ENCODE measurements at regions not wholly inside any gene's neighbourhood (a gene's known extent, or its start where the extent isn't known, plus 50 kb on each side); places are given as distances from the start of the nearest gene placed in this dataset.

GRCh38 chr4:136457577-136457976 lies 1074.7 kb downstream of the PCDH18 start:
- TF ChIP-seq POLR2A (IDR thresholded peaks at IDR 0.05; ENCODE audit: low read length) (no peak), GATA1 (IDR thresholded peaks at IDR 0.05; ENCODE audit: low read depth, low read length) (no peak)
- DNase-seq: no peak

- no peak for DNase-seq
- no peak for TF ChIP-seq GATA1 (IDR thresholded peaks at IDR 0.05; ENCODE audit: low read depth, low read length)
- TF ChIP-seq POLR2A (IDR thresholded peaks at IDR 0.05; ENCODE audit: low read length): no peak
These were observed 1075.3 kb downstream of the PCDH18 start for GRCh38 chr4:136457004-136457403.

GRCh38 chr4:136443006-136443405 lies 1089.3 kb downstream of the PCDH18 start:
- DNase-seq: no peak
- TF ChIP-seq POLR2A (IDR thresholded peaks at IDR 0.05; ENCODE audit: low read length) (no peak), GATA1 (IDR thresholded peaks at IDR 0.05; ENCODE audit: low read depth, low read length) (no peak)

- no peak for TF ChIP-seq GATA1 (IDR thresholded peaks at IDR 0.05; ENCODE audit: low read depth, low read length)
- no peak for TF ChIP-seq POLR2A (IDR thresholded peaks at IDR 0.05; ENCODE audit: low read length)
- DNase-seq: no peak
These were observed 1089.8 kb downstream of the PCDH18 start for GRCh38 chr4:136442447-136442846.

- no peak for DNase-seq
- no peak for TF ChIP-seq POLR2A (IDR thresholded peaks at IDR 0.05; ENCODE audit: low read length)
- TF ChIP-seq GATA1 (IDR thresholded peaks at IDR 0.05; ENCODE audit: low read depth, low read length): no peak
These were observed 1090.5 kb downstream of the PCDH18 start for GRCh38 chr4:136441629-136442282.

- no peak for DNase-seq
- TF ChIP-seq GATA1 (IDR thresholded peaks at IDR 0.05; ENCODE audit: low read depth, low read length) (no peak), POLR2A (IDR thresholded peaks at IDR 0.05; ENCODE audit: low read length) (no peak)
These were observed 1093.6 kb downstream of the PCDH18 start for GRCh38 chr4:136438645-136439044.

- DNase-seq: no peak
- no peak for TF ChIP-seq GATA1 (IDR thresholded peaks at IDR 0.05; ENCODE audit: low read depth, low read length)
- TF ChIP-seq POLR2A (IDR thresholded peaks at IDR 0.05; ENCODE audit: low read length): no peak
These were observed 1108.2 kb downstream of the PCDH18 start for GRCh38 chr4:136424052-136424451.

- no peak for DNase-seq
- TF ChIP-seq POLR2A (IDR thresholded peaks at IDR 0.05; ENCODE audit: low read length) (no peak), GATA1 (IDR thresholded peaks at IDR 0.05; ENCODE audit: low read depth, low read length) (no peak)
These were observed 1117.3 kb downstream of the PCDH18 start for GRCh38 chr4:136414981-136415380.

- TF ChIP-seq POLR2A (IDR thresholded peaks at IDR 0.05; ENCODE audit: low read length): no peak
- TF ChIP-seq GATA1 (IDR thresholded peaks at IDR 0.05; ENCODE audit: low read depth, low read length): no peak
- no peak for DNase-seq
These were observed 1119.6 kb downstream of the PCDH18 start for GRCh38 chr4:136412708-136413107.

GRCh38 chr4:136400829-136401228 lies 1131.5 kb downstream of the PCDH18 start:
- TF ChIP-seq GATA1 (IDR thresholded peaks at IDR 0.05; ENCODE audit: low read depth, low read length) (no peak), POLR2A (IDR thresholded peaks at IDR 0.05; ENCODE audit: low read length) (no peak)
- no peak for DNase-seq

- DNase-seq: no peak
- TF ChIP-seq POLR2A (IDR thresholded peaks at IDR 0.05; ENCODE audit: low read length): no peak
- no peak for TF ChIP-seq GATA1 (IDR thresholded peaks at IDR 0.05; ENCODE audit: low read depth, low read length)
These were observed 1137.0 kb downstream of the PCDH18 start for GRCh38 chr4:136395212-136395722.

GRCh38 chr4:136392576-136392975 lies 1139.7 kb downstream of the PCDH18 start:
- DNase-seq: no peak
- TF ChIP-seq GATA1 (IDR thresholded peaks at IDR 0.05; ENCODE audit: low read depth, low read length): no peak
- TF ChIP-seq POLR2A (IDR thresholded peaks at IDR 0.05; ENCODE audit: low read length): no peak

- no peak for TF ChIP-seq POLR2A (IDR thresholded peaks at IDR 0.05; ENCODE audit: low read length)
- TF ChIP-seq GATA1 (IDR thresholded peaks at IDR 0.05; ENCODE audit: low read depth, low read length): no peak
- no peak for DNase-seq
These were observed 1141.5 kb downstream of the PCDH18 start for GRCh38 chr4:136390824-136391223.

GRCh38 chr4:136383082-136383481 lies 1149.2 kb downstream of the PCDH18 start:
- no peak for TF ChIP-seq POLR2A (IDR thresholded peaks at IDR 0.05; ENCODE audit: low read length)
- TF ChIP-seq GATA1 (IDR thresholded peaks at IDR 0.05; ENCODE audit: low read depth, low read length): no peak
- DNase-seq: no peak

GRCh38 chr4:136371231-136371630 lies 1161.1 kb downstream of the PCDH18 start:
- no peak for TF ChIP-seq GATA1 (IDR thresholded peaks at IDR 0.05; ENCODE audit: low read depth, low read length)
- TF ChIP-seq POLR2A (IDR thresholded peaks at IDR 0.05; ENCODE audit: low read length): no peak
- no peak for DNase-seq

Measured in erythroblast (primary cell).